Astrocyte of the hippocampus (primary cell): ENCODE measurements at regions not wholly inside any gene's neighbourhood (a gene's known extent, or its start where the extent isn't known, plus 50 kb on each side); places are given as distances from the start of the nearest gene placed in this dataset.

Experiments used
- DNase-seq: peaks from one replicate; pipeline ENCODE4 v3.0.0; 2011; ENCODE audit warnings: low read depth, low spot score

DNA sequence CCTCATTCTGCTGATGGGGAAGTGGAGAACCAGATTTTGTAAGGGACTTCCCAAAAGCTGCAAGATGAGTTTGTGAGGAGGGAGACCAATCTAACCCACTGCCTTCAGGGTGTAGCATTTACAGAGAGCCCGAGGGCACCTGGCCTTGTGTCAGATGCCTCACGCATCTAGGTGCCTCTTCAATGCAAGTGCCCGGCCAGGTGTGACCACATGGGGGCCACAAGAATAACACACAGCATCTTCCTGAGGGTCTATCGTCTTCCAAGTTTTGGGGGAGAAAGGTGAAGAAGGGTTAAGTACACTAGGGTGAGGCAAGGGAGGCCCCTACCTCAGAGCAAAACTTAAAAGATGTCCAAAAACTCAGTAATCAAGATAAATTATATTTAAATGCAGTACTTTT, 401.7 kb upstream of the CDH5 start:
- no peak for DNase-seq

DNA sequence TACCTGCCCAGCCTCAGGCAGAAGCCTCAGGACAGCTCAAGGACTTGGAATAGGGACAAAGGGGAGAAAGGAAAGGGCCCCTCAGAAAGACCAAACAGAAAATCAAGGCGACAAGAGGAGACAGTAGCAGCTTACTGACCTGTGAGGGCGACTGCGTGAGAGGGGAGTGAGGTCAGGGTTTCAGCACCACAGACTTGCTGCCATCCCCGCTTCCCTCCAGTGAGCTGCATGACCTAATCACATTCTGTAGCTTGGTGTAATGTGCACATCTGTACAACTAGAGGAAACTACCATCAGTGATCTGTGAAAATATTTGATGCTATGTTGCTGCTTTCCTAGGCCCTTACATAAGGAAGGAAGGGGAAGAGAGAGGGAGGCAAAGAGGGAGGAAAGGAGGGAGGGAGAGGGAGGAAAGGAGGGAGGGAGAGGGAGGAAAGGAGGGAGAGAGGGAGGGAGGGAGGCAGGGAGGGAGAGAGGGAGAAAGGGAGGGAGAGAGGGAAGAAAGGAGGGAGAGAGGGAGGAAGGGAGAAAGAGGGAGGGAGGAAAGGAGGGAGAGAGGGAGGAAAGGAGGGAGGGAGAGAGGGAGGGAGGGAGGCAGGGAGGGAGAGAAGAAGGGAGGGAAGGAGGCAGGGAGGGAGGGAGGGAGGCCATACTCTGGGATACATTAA, 404.9 kb upstream of the CDH5 start:
- DNase-seq = no peak

DNA sequence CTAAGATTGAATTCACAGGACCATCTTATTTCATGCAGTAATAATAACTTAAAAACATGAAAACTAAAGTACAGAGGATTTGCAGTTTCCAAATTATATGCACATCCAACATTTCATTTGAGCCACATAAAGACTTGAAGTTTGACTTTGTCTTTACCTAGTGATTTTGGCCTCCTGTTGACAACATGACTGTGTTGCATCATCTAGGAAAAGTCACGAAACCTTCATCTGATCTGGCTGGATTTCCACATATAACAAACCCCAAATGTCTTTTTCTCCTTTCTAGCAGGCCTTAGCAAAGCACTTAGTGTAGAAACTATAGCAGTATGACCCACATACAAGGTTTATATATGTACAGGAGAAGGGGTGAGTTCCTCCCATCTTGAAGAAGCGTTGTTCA, 406.5 kb upstream of the CDH5 start:
- DNase-seq = no peak

DNA sequence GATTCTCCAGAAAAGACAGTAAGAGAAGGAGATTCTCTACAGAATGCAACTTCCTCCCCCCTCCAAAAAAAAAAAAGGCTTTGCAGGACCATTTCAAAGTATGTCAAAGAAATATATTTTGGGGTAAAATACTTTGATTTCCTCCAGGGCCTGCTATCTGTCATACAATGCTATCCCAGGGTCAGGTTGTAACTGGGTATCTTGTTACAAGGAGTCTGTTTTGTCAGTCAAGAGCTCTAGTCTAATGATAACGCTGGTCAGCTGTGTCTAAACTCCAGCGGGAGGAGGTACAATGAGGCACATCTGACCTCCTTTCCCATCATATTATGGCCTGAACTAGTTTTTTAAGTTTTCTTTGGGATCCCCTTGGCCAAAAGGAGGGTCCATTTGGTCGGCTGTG, 408.4 kb upstream of the CDH5 start:
- no peak for DNase-seq

DNA sequence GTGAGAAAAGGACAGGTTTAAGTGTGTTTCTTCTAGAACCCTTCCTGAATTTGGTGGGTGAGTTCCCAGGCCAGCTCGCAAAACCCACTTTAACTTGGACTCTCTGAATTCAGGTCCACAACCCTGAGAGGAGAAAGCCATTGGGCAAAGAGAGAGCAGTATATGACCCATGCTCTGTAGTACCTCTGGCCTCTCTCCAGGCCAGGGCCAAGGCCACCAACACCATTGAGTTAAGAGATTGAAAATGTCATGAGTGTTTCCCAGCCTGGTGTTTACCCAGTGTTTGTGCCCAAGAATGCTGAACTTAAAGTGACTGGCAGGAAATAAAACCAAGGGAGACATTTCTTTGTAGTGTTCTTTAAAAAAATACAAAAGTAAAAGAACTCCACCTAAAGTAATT, 410.4 kb upstream of the CDH5 start:
- DNase-seq = no peak

DNA sequence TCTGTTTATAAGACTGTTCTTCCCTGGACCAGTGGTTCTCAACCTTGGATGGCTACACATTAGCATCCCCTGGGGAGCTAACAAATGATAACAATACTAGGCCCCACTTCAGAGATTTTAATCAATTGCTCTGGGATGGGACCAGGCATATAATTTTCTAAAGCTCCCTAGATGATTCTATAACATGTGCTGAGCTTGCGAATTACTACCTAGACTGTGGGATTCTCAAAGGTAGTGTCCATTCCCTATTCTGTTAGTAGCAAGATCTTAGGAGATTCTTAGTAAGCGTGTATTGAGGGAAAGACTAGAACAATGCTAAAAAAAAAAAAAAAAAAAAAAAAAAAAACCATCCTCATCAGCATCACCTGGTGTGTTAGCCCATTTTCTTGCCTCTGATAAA, 412.0 kb upstream of the CDH5 start:
- DNase-seq = no peak

DNA sequence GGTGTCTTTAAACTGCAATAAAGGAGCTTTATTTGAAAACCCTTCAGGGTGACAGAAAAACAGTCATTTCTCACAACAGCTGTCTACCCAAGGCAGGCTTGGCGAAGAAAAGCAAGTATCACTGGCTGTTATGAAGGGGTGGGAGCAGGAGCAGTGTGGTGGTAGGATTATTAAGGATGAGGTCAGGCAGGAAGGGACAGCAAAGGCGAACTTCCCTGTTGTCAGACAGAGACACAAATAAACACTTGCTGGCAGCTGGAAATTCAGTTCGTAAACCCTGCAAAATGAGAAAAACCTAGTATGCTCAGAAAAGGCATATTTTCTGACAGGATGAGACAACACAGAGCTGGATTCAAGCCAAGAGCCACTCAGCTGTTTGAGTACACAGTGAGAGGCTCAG, 416.3 kb upstream of the CDH5 start:
- DNase-seq = no peak

DNA sequence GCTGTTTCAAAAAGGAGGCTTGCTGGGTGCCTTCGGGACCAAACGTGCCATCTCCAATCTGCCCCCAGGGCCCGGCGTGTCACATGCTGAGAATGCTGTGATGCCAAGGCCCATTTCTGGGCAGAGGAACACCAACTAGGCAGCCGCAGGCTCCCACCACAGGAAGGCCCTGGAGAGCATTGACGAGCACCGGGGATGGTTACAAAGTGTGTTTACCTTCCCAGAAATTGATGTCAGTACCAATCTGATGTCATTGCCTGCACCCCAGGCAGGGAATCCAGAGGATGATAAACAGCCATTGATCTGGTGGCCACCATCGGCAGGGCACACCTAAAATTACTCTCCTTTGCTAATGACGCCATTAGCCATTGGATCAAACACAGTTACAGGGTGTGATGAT, 418.1 kb upstream of the CDH5 start:
- no peak for DNase-seq

DNA sequence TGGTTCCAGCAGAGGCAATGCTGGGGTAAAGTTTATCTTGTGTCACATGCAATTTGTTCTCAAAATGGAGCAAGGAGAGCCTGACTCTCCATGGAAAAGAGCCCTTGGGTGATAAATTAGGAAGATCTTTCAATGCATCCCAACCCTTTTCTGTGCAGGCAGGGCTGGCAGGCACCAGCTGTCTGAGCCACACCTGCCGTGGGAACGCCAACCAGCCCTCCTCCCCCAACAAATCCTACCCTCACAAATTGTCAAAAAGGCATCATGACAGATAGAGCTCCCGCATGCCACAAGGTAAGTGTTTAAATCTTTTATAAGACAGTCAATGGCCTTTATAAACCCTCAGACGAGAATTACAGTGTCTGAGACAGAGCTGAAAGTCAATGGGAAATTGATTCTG, 418.5 kb upstream of the CDH5 start:
- DNase-seq = no peak

DNA sequence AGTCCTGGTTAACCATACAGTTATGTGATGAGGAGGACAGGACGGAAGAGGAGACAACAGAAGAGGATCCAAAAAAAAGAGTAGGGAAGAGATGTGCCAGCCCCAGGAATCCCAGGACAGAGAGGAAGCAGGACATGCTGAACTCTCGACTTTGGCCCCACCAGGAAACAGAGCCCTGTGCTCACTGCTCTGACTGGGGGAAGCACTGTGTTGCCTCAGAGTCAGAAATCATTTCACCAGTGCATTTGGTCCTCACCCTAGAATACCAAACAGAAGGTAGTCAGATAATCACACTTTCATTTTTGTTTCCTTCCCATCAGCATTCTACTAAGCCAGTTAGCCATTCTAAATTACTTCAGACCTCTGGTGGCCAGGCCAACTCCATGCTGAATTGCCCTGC, 421.0 kb upstream of the CDH5 start:
- DNase-seq = no peak

DNA sequence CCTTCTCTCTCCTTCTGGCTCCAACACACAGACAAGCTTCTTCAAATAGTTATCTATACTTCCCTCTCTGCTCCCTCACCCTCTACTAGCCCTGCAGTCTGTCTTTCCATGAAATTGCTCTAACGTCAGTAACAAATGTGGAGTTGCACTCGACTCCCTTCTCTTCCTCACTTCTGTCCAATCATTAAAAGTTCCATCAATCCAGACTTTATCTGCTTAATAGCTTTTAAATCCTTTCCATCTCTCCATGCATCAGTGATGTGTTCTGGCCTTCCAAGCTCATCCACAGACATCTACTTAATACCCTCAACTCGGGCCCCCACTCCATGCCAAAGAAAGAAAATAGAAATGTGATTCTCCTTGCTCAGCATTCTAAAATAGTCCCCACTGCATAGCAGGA, 422.1 kb upstream of the CDH5 start:
- no peak for DNase-seq

DNA sequence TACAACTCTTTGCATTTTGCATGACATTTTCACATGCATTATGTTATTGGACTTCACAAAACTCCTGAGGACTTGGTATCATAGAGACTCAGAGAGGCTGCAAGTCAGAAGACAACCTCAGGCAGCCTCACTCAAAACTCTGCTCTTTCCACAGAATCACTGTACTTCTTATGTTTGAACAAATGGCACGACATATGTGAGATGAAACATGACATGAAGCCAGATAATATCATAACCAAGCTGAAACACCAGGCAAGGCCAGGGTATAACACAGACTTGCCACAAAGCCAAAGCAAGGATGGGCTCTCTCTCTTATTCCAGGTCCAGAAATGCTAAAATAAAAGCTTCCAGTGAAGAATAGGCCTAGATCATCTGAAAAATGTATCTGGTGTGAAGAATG, 425.8 kb upstream of the CDH5 start:
- DNase-seq = no peak

DNA sequence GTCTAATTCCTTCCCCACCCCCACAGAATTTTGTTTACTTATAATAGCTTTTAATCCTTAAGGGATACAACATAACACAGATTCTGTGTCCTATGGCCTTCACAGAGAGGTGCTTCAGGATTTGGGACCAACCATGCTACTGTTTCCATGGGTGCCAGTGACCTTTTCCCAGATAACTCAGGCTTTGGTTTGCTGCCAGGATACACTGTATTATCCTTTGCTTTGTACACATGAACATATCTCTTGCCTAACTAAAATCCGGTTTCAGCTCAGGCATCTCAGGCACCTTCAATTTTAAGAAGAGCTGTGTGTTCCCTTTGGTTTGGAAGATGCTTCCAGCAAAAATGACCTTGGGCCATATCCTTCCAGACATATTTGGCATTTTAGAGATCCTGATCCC, 428.4 kb upstream of the CDH5 start:
- no peak for DNase-seq

DNA sequence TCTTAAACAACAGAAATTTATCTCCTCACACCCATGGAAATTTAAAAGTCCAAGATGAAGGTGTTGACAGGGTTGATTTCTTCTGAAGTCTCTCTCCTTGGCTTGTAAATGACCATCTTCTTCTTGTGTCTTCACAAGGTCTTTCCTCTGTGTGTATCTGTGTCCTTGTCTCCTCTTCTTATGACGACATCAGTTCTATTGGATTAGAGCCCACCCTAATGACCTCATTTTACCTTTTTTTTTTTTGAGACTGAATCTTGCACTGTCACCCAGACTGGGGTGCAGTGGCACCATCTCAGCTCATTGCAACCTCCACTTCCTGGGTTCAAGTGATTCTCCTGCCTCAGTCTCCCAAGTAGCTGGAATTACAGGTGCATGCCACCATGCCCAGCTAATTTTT, 429.0 kb upstream of the CDH5 start:
- DNase-seq = no peak

DNA sequence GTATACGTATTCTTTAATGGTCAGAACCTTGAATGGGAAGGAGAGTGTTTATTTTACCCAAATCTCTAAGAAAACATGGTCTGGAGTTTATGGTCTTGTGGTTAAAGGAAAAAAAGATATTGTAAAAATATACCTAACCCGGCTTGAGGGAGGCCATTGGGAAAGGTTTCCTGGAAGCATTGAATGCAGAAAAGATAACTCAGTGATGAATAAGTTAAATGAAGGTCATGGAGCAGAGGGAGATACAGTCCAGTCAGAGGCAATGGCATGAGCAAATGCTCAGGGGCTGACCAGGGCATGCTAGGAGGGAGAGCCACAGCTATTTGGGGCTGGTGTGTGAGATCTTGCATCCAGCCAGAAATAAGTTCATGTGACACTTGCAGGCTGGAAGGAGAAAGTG, 430.4 kb upstream of the CDH5 start:
- DNase-seq = no peak

DNA sequence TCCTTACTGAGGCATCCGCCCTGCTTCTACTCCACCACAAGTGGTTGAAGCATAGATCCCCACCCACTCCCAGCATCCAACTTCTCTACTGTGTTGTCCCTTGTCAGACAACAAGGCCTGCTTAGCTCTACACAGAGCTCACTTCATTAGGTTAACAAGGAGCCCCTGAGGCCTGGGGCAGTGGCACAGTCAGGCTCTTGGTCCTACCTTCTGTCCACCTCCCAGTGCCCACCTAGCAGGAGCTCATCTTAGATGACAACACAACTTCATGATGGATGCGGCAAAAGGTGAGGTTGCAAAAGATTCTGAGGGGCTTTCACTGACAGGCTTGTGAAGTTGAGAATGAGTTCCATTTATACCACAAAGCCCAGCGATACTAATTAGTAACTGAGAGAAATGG, 432.0 kb upstream of the CDH5 start:
- no peak for DNase-seq

DNA sequence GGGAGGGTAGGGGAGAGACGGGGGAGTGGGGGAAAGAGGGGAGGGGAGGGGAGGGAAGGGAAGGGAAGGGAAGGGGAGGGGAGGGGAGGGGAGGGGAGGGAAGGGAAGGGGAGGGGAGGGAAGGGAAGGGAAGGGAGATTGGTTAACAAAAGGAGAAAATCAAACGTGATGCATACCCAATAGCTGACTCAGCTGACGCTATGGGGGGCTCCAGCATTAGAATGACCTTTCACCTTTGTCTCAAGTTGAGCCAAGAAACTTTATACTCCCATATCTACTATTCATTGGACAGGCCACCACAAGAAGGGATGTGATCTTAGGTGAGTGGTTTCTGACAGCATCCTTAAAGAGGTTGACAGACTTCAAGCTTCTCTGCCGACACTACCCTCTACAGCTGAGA, 432.8 kb upstream of the CDH5 start:
- DNase-seq = no peak

DNA sequence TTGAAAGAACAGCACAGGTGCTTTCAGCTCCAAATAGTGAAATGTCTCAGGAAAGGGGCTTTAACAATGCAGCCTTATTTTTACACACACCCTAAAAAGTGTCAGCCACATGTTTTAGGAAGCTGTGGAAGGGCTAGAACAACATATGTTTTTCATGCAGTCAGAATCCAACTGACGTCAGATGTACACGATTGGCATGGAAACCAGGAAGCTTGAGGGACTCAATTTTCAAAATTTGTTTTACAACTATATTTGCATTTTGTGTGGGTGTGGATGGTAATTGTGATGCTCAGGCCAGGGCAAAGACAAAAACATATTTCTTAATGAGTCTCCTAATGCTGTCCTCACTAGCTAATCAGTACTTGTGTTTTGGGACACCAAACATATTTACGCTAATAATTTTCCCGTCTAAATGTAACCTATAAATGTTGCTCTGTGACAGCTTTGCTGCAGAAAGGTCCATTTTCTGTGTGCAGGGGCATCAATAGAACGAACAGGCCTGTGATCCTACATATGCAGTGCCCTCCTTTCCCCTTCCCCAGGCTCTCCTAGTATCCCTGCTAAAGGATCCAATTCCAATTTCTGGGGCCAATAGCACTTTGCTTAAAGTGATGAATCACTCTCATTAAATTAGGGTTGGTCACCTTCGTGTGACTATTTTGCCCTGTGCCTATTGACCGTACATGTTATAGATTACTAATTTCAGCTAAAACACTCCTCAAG, 434.0 kb upstream of the CDH5 start:
- DNase-seq = no peak

DNA sequence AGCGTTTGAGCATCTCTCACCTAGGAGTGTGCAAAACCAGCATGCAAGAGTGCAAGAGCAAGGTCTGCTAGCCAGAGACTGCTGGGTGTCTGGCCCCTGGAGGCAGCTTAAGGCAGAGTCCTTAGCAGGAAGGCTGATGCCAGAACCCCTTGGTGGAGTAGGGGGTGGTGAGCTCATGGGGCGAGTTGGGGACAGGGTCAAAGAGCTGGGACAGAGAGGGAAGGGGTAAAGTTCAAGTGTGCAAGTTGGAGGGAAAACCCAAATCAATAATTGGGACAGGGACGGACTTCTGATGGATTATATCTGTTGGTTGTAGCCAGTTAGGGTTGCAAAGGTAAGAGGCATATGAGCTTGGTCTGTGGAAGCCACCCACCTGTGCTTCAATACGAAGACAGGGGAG, 443.6 kb upstream of the CDH5 start:
- no peak for DNase-seq

DNA sequence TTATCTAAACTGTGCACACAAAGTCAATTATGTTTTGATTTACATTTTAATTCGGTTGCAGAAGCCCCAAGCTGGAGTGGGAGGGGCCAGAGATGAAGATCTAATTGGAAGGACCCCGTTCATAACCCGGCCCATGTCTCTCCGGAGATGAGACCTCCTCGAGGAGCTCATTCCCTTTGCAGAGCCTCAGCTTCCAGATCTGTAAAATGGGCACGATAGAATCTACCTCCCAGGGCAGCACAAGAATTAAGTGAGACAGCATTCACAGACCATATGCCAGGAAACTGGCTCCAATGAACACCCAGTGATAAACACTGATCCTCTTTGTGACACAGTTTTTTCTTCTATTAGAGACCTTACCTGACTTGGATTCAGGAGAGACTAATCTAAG, 446.5 kb upstream of the CDH5 start:
- DNase-seq = no peak

DNA sequence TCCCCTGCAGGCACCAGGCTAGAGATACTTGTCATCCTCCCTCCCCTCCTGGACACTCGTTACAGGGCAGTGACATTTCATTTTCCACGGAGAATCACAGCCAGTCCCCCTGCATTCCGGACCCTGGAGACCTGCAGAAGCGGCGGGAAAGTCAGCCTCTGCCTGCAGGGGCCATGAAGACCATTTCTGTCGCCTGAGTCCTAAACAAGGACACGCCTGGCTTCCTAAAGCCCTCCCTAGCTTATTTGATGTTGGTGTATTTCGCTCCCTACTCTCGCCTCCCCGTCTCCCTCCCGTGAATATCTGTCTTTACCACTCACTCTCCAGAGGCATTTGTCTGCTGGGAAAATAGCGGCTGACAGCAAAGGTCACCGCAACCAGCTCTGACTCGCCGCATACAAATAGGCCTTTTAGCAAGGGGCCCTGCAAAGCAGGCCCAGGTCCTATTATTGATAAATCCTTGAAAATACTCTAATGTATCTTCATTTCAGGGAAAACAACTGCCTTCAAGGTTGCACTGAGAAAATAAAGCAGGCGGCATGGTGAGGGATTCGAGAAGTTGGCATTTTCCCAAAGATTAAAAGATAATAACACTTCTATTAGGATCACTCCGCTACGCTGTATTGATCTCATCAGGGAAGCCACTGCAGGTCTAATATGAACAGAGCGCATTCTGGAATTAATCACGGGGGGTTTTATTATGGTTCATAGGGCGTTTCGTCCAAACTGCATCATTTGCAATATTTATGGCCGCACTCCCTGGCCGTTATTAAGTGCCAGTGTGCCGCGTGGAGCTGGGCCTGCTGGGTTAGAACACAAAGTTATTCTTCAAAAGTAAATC, 447.1 kb upstream of the CDH5 start:
- no peak for DNase-seq

DNA sequence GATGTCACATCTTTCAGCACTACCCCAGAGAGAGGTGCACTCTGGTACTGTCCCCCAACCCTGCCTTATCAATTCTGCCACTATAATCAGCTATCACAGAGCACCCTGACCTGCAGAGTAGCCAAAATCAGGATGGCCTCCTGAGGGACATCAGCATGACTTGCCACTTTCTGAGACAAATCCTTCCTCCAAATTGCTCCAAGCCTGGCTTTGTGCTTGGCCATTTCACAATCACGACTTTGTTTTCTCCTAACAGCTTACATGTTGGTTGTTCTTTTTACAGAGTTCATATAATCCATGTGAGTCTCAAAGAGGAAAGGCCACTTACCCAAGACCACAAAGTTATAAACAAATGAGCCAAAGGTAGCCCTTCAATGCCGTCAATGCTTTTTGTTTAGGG, 449.0 kb upstream of the CDH5 start:
- DNase-seq = no peak

DNA sequence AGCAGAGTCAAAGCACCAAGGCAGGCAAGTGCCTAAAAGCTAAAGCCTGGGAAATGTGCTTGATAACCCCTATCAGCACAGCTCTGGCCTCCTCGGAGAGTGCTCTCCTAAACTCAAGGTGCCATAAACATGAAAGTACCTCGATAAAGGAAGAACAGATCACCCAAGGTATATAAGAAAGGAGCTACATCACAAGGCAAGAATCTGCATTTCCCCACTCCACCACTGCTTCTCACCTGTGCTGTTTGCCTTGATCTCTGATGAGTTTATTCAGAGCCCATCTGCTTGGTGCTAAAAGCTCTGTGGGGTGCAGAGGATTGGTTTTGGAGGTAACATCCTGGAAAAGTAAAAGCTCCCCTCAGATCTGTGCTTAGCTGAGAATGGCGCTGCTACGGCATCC, 449.5 kb upstream of the CDH5 start:
- DNase-seq = no peak
